ENCODE measurements at regions not wholly inside any gene's neighbourhood (a gene's known extent, or its start where the extent isn't known, plus 50 kb on each side); places are given as distances from the start of the nearest gene placed in this dataset.
A peak's percentile ranks its signal among the peaks of the same experiment; 100 is the strongest.
"Not testable (repeated sequence)": the region's sequence is repeated elsewhere in the genome, so short reads cannot be mapped to it uniquely, and the experiment has no call there.

DNA sequence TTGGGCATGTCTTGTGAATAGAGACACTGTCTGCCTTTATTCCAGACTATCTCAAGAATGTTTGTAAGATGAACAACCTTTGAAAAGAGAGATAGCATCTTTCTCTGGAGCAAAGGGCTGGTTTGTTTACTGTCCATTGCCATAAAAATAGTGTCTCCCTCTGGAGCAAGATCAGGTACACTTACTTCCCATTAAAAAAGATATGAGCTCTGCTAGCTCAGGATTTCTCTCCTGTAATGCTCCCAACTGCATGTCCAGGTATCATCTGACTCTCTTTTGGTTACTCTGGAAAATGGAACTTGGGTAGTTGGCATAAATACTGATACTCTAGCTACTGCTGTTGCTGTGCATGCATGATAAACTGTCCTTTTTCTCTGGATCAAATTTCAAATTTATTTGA, 381.1 kb downstream of the TFEC start:
- DNase-seq (ENCODE audit: low read depth in 2 of 2) = no peak

DNA sequence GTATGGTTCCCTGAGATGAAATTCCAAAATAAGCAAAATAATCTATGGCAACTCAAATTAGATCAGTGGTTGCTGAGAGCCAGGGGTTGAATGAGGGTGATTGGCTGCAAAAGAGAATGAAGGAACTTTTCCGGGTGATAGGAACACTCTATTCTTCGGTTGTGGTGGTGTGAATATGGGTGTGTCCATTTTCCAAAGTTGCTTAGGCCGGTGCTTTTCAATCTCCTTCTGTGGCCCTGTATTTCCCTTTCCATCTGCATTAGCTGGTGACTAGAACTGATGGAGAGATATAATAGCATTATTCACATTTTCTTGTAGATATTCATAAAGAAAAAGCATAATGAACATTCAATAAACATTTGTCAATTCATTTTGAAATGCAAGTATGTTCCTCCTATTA, 382.9 kb downstream of the TFEC start:
- DNase-seq (ENCODE audit: low read depth in 2 of 2) = no peak

DNA sequence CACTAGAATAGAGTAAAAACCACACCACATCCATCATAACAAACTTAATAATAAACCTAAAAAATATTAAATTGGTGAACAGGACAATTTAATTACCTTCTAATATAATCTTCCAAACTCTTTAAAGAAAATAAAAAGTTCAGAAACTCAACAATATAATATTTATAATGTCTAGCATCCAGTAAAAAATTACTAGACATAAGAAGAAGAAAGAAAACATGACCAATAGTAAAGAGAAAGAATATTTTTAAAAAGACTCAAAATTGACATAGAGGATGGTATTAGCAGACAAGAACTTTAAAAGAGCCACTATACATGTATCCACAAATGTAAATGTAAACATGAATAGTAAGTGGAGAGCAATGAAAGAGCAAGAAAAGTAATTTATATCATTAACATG, 388.4 kb downstream of the TFEC start:
- DNase-seq (ENCODE audit: low read depth in 2 of 2) = no peak

DNA sequence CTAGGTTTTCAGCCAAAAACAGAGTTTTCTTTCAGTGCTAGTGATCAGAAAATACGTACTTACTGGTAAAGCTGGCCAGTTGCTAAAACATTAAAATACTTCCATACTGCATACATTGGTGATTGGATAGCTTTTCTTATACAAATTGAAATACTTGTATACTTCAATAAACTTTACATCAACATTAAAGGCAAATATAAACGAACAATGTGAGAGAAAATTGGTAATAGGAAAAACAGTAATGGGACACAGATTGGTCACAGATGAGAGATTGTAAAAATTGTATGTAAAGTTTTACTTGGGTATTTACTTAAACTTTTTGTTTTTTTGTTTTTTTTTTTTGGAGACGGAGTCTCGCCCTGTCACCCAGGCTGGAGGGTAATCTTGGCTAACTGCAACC, 391.7 kb downstream of the TFEC start:
- no peak for DNase-seq (ENCODE audit: low read depth in 2 of 2)

DNA sequence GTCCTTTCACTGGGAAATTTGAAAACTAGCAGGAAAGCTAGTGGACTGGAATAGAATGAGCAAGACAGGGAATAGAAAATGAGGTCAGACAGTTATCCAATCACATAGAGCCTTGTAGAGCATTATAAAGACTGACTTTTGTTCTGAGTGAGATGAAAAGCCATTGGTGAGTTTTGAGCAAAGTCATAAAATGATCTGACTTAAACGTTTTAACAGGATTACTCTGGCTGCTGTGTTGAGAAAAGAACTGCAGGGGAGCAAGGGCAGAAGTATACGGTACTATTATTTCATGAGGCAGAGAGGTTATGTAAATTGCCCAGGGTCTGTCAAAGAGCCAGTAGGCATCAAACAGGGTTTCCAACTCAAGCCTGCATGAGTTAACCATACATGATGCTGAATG, 393.4 kb downstream of the TFEC start:
- no peak for DNase-seq (ENCODE audit: low read depth in 2 of 2)

DNA sequence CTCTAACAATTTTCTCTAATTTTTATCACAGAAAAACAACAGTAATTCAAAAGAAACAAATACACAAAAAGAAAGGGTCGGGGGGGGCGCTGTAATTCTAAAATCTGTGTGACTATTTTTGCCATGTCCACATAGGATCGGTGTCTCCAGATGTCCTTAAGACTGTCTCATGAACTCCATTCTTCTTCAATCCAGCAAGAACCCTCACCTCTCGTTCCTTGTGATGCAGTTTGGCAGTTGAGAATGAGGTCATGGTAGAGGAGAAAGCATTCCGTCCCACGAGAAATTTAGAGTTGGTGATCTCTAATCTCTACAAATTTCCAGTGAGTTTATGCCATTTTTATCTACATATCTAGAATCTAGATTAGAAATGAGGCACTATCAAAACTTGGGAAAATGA, 394.7 kb downstream of the TFEC start:
- no peak for DNase-seq (ENCODE audit: low read depth in 2 of 2)

DNA sequence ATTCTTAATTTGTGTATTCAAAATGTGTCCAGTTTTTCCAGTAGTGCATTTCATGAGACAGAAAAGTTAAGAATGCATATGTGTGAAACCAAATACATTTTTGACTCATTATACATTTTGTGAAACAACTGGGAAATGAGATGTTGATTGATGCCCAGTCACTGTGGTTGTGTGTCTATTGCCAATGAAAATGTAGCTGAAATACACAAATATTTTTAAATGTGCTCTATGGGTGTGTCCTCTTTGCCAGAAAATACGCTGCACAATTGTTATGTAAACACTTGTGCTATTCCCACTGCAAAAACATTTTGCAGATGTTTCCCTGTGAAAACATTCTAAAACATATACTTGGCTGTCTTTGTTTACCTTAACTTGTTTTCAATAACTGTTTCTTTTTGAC, 395.2 kb downstream of the TFEC start:
- DNase-seq (ENCODE audit: low read depth in 2 of 2) = no peak

DNA sequence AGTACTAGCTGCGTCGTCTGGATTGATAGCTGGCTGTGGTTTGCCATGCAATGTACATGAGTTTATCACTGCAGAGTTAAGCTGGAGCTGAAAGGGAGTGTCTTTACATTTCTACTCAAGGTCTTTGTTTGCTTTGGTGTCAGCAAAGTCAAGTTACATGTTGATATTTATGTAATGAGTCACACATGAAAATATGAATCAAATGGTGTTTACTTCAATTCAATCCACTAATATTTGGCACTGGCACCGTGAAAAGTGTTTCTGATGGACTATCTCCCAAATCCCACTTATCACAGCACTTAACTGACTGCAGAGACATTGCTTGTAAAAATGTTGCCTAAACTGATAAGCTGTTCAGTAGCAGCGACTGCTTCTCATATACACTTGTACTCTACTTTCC, 395.9 kb downstream of the TFEC start:
- DNase-seq (ENCODE audit: low read depth in 2 of 2) = no peak

DNA sequence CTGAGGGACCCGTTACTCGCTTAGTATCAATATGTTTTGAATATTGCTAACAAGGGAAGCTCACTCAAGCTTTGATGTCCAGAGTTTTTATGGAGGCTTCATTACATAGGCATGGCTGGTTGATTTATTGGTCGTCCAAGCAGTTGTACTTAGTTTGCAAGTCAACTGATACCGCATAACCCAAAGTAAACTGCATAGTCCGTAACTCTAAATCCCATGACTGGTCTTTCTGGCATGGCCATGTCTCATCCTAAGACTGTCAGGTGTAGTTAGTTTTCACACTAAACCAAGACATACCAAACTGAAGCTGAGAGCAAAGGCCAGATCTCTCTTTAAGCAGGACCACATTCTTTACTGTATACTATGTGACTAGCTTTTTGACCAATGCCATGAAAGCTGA, 397.9 kb downstream of the TFEC start:
- no peak for DNase-seq (ENCODE audit: low read depth in 2 of 2)

DNA sequence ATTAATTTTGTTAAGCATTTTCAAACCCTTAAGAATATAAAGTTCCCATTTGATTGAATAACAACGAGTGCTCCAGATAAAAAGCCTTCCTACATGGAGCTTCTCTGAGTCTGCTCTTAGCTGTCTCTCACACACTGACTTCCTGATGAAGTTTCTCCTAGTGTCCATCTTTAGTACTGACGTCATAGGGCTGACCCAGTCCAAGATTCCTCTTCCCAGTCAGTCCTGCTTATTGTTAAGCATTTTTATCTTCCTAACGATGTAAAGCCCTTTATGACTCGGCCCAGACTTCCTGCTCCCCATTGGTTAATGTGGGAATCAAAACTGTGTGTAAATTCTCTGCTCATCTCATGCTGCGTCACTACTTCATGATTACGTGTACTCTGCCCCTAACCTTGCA, 398.8 kb downstream of the TFEC start:
- DNase-seq (ENCODE audit: low read depth in 2 of 2) = peak in 1 of 2 donors; percentile 0

DNA sequence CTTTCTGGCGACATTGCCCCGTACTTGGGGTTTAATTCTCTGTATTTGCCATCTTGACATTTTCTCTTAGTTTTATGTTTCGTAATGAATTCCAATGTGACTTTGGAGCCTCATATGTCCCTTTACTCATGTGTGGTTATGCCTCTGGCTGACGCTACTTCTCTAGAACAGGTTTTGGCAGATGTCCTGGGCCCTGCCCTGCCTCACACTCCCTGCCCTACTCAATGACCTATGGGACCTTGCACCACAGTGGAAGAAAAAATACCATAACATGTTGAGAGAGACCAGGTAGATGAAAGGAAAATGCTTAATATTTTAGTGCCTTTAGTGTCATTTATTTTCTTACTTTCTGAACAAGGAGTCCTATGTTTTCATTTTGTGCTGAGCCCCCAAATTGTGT, 400.5 kb downstream of the TFEC start:
- no peak for DNase-seq (ENCODE audit: low read depth in 2 of 2)

DNA sequence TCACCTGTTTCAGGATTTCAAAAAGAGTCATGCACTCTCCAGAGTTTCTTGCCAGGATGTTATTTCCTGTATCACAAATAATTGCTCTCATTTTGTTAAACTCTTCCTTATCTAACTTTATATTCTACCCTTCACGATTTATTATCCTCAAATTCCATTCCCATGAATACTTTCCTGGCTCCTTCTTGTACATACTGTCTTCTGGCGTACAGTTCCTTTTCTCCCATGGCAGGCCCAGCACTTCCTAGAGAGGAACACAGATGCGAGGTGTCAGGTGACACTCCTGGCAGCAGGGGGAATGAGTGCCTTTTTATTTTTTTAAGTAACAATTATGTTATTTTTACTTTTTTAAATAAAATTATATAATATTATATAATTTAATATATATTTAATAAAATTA, 411.9 kb downstream of the TFEC start:
- DNase-seq (ENCODE audit: low read depth in 2 of 2) = no peak

DNA sequence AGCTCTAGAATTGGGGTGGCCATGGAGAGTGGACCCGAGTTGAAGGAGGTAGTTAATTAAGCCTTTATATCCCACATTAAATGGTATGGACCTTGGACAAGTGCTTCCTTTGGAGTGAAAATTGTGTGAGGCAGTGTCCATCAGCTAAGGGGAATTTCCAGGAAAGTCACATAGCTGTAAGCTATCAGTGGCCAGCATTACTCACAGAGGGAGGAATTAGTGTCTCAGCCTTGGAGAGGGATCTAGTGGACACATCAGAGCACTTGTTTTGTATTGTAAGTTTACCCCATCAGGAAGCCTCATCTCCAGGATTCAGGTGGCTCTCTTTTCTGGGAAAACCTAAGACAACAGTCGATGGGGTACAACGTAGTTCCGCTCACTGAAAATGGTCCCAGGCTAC, 416.7 kb downstream of the TFEC start:
- DNase-seq (ENCODE audit: low read depth in 2 of 2) = no peak

DNA sequence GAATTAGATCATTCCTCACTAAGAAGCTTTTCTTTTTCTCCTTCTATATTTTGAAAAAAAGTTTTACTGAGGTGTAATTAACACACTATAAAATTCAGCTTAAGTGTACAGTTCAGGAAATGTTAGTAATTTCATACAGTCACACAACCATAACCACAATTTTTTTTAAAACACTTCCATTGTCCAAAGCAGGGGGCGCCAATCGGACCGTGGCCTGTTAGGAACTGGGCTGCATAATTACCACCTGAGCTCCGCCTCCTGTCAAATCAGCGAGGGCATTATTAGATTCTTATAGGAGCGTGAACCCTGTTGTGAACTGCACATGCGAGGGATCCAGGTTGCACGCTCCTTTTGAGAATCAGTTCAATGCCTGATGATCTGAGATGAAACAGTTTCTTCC, 427.1 kb downstream of the TFEC start:
- DNase-seq (ENCODE audit: low read depth in 2 of 2) = no peak

DNA sequence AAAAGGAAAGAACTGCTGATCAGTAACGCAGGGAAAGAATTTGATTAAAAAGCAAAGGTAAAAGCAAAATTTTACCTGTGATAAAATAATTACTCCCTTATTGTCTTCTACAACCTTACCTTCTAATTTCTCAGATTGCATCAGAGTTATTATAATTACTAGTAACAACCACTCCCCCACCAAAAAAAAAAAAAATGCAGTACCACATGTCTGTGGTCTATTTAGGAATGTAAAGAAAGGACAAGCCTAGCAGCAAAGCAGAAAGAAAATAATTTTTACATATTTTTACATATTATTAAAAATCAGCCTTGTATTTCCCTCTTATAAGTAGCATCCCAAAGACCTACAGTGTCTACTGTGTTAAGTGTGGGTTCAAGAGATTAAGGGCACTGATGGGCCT, 430.4 kb downstream of the TFEC start:
- DNase-seq (ENCODE audit: low read depth in 2 of 2) = no peak

DNA sequence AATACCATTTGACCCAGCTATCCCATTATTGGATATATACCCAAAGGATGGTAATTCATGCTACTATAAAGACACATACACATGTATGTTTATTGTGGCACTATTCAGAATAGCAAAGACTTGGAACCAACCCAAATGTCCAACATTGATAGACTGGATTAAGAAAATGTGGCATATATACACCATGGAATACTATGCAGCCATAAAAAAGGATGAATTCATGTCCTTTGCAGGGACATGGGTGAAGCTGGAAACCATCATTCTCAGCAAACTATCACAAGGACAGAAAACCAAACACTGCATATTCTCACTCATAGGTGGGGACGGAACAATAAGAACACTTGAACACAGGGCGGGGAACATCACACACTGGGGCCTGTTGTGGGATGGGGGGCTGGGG, 431.4 kb downstream of the TFEC start:
- not testable (repeated sequence) for DNase-seq (ENCODE audit: low read depth in 2 of 2)

DNA sequence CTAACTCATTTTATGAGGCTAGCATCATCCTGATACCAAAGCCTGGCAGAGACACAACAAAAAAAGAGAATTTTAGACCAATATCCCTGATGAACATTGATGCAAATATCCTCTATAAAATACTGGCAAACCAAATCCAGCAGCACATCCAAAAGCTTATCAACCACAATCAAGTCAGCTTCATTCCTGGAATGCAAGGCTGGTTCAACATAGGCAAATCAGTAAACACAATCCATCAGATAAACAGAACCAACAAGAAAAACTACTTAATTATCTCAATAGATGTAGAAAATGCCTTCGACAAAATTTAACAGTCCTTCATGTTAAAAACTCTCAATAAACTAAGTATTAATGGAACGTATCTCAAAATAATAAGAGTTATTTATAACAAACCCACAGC, 433.3 kb downstream of the TFEC start:
- DNase-seq (ENCODE audit: low read depth in 2 of 2) = not testable (repeated sequence)

DNA sequence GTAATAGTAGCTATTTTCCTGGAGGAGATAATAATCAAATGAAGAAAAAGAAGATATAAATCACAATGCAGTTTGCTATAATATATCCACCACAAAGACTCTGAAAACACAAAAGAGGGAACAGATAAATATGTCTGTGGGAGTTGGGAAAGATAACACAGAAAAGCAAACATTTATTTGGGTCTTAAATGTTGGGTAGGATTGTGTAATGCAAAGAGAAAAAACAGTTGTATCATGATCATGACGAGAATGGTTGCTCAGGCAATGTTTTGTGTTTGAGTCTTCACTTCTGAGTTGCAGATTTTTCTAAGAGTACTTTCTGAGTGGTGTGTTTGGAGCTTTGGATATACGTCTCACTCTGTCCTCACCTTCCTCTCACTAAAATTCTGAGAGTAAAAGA, 437.5 kb downstream of the TFEC start:
- no peak for DNase-seq (ENCODE audit: low read depth in 2 of 2)

DNA sequence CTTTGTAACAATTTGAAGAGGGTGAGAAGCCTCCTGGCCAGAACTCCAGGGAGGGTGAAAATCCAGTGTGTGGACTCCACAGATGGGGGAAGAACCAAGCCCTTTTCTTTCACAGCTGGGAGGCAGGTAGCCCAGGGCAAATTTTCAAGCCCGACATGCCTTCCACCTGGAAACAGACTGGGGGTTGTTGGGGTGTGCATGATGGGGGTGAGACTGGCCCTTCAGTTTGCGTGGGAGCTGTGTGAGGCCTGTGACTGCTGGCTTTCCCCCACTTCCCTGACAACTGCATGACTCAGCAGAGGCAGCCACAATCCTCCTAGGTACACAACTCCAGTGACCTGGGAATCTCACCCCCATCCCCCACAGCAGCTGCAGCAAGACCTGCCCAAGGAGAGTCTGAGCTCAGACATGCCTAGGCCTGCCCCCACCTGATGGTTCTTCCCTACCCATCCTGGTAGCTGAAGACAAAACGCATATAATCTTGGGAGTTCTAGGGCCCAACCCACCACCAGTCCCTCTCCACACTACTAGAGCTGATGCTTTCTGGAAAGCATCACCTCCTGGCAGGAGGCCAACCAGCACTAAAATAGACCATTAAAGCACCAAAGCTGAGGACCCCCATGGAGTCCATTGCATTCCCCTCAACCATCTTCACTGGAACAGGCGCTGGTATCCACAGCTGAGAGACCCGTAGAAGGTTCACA, 445.4 kb downstream of the TFEC start:
- no peak for DNase-seq (ENCODE audit: low read depth in 2 of 2)

DNA sequence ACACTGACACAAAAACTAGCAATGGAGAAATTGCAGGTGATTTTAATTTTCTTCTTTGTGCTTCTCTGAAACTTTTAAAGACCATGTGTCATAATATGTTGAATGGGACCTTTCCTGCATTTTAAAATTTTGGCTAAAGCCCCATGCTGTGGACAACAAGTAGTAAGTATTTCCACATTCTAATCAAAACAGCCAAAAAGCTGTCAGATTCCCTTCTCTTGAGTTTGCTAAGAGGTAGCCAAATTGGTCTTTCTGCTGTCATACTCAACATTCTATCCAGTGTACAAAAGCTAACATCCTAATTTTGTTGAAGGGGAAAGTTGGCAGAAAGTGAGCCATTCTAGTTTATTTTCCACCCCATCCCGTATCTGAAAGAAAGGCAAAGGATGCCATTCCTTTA, 447.6 kb downstream of the TFEC start:
- DNase-seq (ENCODE audit: low read depth in 2 of 2) = no peak

DNA sequence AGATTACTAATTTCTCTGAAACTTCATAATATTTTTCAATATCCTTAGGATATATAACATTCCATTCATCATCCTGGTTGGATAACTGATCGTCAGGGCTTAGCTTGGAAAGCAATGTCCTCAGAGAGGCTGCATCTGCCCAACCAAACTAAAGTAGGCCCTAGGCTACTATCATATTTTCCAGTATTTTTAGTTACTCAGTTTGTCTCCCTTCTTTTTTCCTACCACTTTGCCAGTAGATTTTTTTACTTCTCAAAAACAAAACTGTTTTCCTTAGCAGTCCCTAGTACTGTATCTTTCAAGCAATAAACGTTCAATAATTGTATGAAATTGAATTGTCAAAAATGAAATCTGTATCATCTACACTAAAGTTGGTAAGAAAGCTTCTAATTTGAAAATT, 452.0 kb downstream of the TFEC start:
- DNase-seq (ENCODE audit: low read depth in 2 of 2) = no peak

DNA sequence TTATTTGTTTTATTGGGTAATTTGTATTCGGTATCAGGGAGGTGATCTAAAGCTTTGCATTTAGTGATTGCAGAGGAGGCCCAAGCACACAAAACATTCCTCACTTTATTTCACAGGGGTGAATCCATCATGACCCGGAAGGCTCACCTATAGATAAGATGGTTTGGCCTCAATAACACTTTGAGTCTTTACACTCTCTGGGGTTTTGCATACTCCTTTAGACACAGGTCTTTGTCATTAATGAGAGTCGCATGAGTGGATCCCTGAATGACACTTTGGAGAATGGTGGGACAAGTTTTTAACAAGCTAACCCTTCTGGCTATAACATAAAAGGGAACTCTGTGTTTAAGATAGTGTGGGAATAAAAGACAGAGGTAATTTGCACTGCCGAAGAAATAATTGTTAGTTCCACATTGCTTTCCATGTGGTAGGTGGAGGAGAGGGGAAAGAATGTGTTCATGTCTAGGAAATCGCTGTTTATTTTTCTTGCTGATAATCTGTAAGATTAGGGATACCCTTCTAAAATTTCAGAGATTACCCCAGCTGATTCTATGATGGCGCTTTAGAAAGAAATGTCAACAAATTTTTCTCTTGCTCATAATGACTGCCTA, 455.8 kb downstream of the TFEC start:
- no peak for DNase-seq (ENCODE audit: low read depth in 2 of 2)

DNA sequence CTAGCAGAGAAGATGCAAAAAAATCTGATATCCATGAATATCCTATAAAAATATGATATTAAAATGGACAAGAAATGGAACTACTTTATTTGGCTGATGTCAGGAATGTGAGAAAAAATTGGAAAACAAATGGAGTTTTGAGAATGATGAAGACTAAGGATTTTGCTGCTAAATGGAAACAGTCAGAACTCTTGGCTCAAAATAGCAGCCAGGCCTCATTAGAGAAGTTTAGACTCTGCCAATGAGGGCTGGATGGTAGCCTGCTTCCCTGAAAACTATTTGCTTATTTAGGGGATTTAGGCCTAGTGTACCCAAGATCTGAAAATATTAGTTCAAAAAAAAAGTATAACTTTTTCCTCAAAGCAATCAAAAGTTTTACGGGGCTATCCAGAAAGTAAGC, 458.5 kb downstream of the TFEC start:
- DNase-seq (ENCODE audit: low read depth in 2 of 2) = no peak

Data from lung microvascular endothelial cell (primary cell).